PC-9 (cell line): ENCODE measurements at regions not wholly inside any gene's neighbourhood (a gene's known extent, or its start where the extent isn't known, plus 50 kb on each side); places are given as distances from the start of the nearest gene placed in this dataset.
"Not testable (repeated sequence)": the region's sequence is repeated elsewhere in the genome, so short reads cannot be mapped to it uniquely, and the experiment has no call there.

Source experiments
- BruUV-seq: library from RNA; stranded (reverse); fragments of 400-500 nt; replicated peaks from 2 replicates; lab custom pipeline; 2021; lab: Mats Ljungman, UMichigan
- CTCF ChIA-PET: fragments of 300-600 bp; sonication (Branson Sonifier 250); formaldehyde crosslinking; loops from one replicate; lab custom pipeline; 2022; ENCODE audit warnings: antibody characterized with exemption; lab: Charles Lee
- POLR2A ChIA-PET: fragments of 300-600 bp; sonication (Branson Sonifier 250); formaldehyde crosslinking; loops from one replicate; lab custom pipeline; 2022; ENCODE audit warnings: antibody characterized with exemption; ENCODE audit not compliant: unreplicated experiment; lab: Charles Lee
- DNase-seq, 2 experiments: peaks; one replicate each; pipeline versions ENCODE4 v3.0.0 to v3.0.0-alpha.2; 2015 to 2022; ENCODE audit warnings: mixed read lengths in 1 of 2
- H2AFZ ChIP-seq: fragments of 200-600 bp; sonication (generic); 2 replicates; pipeline ENCODE4 v1.8.1; 2017; ENCODE audit warnings: antibody characterized with exemption
- H3F3A ChIP-seq: fragments of 200-600 bp; sonication (generic); 2 replicates; pipeline ENCODE4 v1.8.1; 2017; ENCODE audit warnings: antibody characterized with exemption, mild to moderate bottlenecking, low read depth; ENCODE audit not compliant: insufficient read depth
- H3K27ac ChIP-seq: fragments of 200-600 bp; sonication (generic); 2 replicates; pipeline ENCODE4 v1.6.1; 2016; ENCODE audit warnings: mixed run types
- H3K27me3 ChIP-seq: fragments of 200-600 bp; sonication (generic); 2 replicates; pipeline ENCODE4 v1.6.1; 2016; ENCODE audit warnings: low read depth, mixed run types; ENCODE audit not compliant: insufficient read depth
- H3K36me3 ChIP-seq: fragments of 200-600 bp; sonication (generic); 2 replicates; pipeline ENCODE4 v1.6.1; 2016; ENCODE audit warnings: low read depth, mixed run types
- H3K4me1 ChIP-seq: fragments of 200-600 bp; sonication (generic); replicated peaks from 2 replicates; pipeline ENCODE4 v1.6.1; 2016; ENCODE audit warnings: mixed run types; ENCODE audit not compliant: insufficient read depth
- H3K4me2 ChIP-seq: fragments of 200-600 bp; sonication (generic); 2 replicates; pipeline ENCODE4 v1.6.1; 2017; ENCODE audit warnings: mixed run types
- H3K4me3 ChIP-seq: fragments of 200-600 bp; sonication (generic); 2 replicates; pipeline ENCODE4 v1.6.1; 2016; ENCODE audit warnings: mixed run types
- H3K79me2 ChIP-seq: fragments of 200-600 bp; sonication (generic); 2 replicates; pipeline ENCODE4 v1.6.1; 2017; ENCODE audit warnings: low read depth, mixed run types
- H3K9me2 ChIP-seq: fragments of 200-600 bp; sonication (generic); 2 replicates; pipeline ENCODE4 v1.8.1; 2017; ENCODE audit warnings: mild to moderate bottlenecking; ENCODE audit not compliant: insufficient read depth
- H3K9me3 ChIP-seq: fragments of 200-600 bp; sonication (generic); 2 replicates; pipeline ENCODE4 v1.8.1; 2016; ENCODE audit warnings: low read depth; ENCODE audit not compliant: insufficient read depth
- H4K20me1 ChIP-seq: fragments of 200-600 bp; sonication (generic); 2 replicates; pipeline ENCODE4 v1.8.1; 2017; ENCODE audit not compliant: insufficient read depth
- CTCF ChIP-seq: fragments of 200-600 bp; sonication (generic); conservative IDR thresholded peaks from 2 replicates; pipeline ENCODE4 v1.6.1; 2017; ENCODE audit warnings: mixed run types, antibody characterized with exemption, mild to moderate bottlenecking, moderate library complexity
- EZH2 ChIP-seq: fragments of 200-600 bp; sonication (generic); IDR thresholded peaks from 2 replicates; pipeline ENCODE4 v1.8.0; 2017; ENCODE audit warnings: antibody characterized with exemption, low read depth
- intact Hi-C: fragments of 100-400 bp; cut with micrococcal nuclease; formaldehyde crosslinking; loops from one replicate; pipeline ENCODE4 v1.10.0; 2022; ENCODE audit not compliant: unreplicated experiment

GRCh38 chr4:186798951-186799659 lies 75.4 kb upstream of the FAT1 start:
- BruUV-seq: no TSS peak
- DNase-seq: no peak
- intact Hi-C loops: no loop called here

DNA sequence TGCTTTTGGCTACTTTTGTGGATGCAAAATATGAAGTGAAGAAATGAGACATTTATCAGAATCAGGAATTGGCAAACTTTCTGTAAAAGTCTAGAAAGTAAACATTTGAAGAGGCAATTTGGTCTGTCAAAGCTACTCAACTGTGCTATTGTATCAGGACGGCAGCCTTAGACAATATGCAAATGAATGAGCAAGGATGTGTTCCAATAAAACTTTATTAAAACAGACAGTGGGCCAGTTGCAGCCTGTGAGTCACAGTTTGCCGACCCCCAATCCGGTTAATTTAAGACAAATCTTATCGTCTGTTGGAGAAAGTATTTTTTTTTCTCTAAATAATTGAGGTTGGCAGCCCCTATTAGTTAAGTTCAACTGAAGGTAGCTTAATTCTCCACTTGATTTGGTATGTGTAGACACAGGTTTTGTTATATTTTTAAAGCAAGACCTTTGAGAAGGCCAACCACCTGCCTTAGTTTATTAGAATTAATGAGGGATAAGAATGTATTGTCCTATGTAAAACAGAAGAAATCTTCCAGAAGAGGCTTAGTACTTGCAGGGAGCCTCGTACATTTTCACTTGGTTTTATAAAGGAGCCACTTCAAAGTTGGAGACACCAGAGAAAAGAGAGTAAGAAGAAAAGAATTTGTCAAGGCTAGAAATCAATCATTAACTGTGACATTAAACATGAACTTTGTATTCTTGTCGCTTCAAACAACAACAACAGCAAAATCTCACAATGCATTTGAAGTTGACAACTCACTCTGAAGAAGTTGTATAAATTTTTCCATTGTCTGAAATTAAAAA lies 81.6 kb upstream of the FAT1 start:
- no peaks in the 10 kb centered on the region for H3K9me3 ChIP-seq
- no peaks in the 10 kb centered on the region for H3K36me3 ChIP-seq
- no peaks in the 10 kb centered on the region for H3K27me3 ChIP-seq
- no TSS peak for BruUV-seq
- H3F3A ChIP-seq: no peaks in the 10 kb centered on the region
- H4K20me1 ChIP-seq: no peaks in the 10 kb centered on the region
- H3K4me3 ChIP-seq: no peak overlapping the region
- H2AFZ ChIP-seq: no peak overlapping the region
- H3K4me2 ChIP-seq: no peak overlapping the region
- ChIA-PET POLR2A (no interaction called here), CTCF (no interaction called here)
- H3K79me2 ChIP-seq: no peaks in the 10 kb centered on the region
- no peaks in the 10 kb centered on the region for H3K4me1 ChIP-seq
- DNase-seq: no peak
- H3K27ac ChIP-seq: no peak overlapping the region
- TF ChIP-seq CTCF: no peak
- TF ChIP-seq EZH2: no peak
- intact Hi-C loops: no loop called here
- no peaks in the 10 kb centered on the region for H3K9me2 ChIP-seq

More at GRCh38 chr4:186798951-186799659, 75.4 kb upstream of the FAT1 start:
- Histone ChIP-seq H3K27ac (no peak overlapping the region), H3K4me2 (no peak overlapping the region), H3K9me2 (no peaks in the 10 kb centered on the region), H3K27me3 (no peaks in the 10 kb centered on the region), H2AFZ (no peak overlapping the region), H3K79me2 (no peaks in the 10 kb centered on the region), H3K4me1 (no peaks in the 10 kb centered on the region), H3F3A (no peaks in the 10 kb centered on the region), H3K36me3 (no peaks in the 10 kb centered on the region), H4K20me1 (no peaks in the 10 kb centered on the region), H3K4me3 (no peak overlapping the region), H3K9me3 (no peaks in the 10 kb centered on the region)
- CTCF ChIA-PET: no interaction called here
- POLR2A ChIA-PET: no interaction called here
- no peak for TF ChIP-seq EZH2
- TF ChIP-seq CTCF: no peak

DNA sequence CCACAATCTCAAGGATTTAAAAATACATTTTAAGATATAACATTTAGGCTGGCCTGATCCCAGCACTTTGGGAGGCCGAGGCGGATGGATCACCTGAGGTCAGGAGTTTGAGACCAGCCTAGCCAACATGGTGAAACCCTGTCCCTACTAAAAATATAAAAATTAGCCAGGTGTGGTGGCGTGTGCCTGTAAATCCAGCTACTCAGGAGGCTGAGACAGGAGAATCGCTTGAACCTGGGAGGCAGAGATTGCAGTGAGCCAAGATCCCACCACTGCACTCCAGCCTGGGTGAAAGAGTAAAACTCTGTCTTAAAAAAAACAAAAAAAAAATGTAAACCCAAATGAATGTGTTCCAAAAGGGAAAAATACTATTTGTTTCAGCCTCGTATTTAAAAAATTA lies 82.3 kb upstream of the FAT1 start:
- H3K79me2 ChIP-seq, H3K9me3 ChIP-seq, H3F3A ChIP-seq, H3K36me3 ChIP-seq, DNase-seq, BruUV-seq, CTCF ChIA-PET, H3K4me3 ChIP-seq, intact Hi-C loops, H3K9me2 ChIP-seq, H3K27ac ChIP-seq, H4K20me1 ChIP-seq, H3K4me2 ChIP-seq, H3K27me3 ChIP-seq, H2AFZ ChIP-seq, POLR2A ChIA-PET, H3K4me1 ChIP-seq: not testable (repeated sequence)
